DOHH2 (cell line): ENCODE measurements at regions not wholly inside any gene's neighbourhood (a gene's known extent, or its start where the extent isn't known, plus 50 kb on each side); places are given as distances from the start of the nearest gene placed in this dataset.

Experiments used
- CTCF ChIP-seq: fragments of 200-600 bp; sonication (generic); IDR thresholded peaks from one replicate; pipeline ENCODE4 v1.5.1; 2014; ENCODE audit warnings: antibody characterized with exemption, mild to moderate bottlenecking, low read depth, low read length; ENCODE audit not compliant: poor library complexity, severe bottlenecking
- EZH2phosphoT487 ChIP-seq: fragments of 200-600 bp; sonication (generic); IDR thresholded peaks from 2 replicates; pipeline ENCODE4 v1.6.1; 2017; ENCODE audit warnings: borderline replicate concordance, mild to moderate bottlenecking, antibody characterized with exemption, low read length, moderate library complexity, mixed read lengths

DNA sequence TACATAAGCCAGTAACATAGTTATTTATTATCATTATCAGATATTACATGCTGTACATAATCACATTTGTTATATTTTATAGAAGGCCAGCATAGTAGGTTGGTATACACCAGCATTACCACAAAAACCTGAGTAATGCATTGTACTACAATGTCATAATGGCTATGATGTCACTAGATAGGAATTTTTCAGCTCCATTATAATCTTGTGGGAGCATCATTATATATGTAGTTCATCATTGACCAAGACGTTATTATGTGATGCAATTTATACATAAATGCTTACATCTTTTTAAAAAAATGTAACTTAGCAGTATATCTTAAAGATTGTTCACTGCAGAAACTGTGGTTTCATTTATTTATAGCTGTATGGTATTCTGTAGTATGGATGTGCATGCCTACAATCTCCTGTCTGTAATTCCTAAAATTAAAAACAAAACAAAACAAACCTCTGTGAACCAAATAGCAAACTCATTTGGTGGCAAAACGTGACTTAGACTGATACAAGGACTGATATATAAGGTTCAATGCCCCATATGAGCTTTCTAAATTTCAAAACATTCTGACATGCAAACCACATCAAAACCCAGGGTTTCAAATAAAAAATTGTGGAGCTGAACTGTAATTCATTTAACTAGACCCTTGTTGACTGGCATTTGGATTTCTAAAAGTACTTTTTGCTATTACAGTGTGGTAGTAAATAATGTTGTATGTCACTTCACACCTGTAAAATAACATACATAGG, 250.9 kb downstream of the DLEU7 start:
- TF ChIP-seq CTCF (no peak), EZH2phosphoT487 (no peak)
